ENCODE measurements at regions not wholly inside any gene's neighbourhood (a gene's known extent, or its start where the extent isn't known, plus 50 kb on each side); places are given as distances from the start of the nearest gene placed in this dataset.

DNA sequence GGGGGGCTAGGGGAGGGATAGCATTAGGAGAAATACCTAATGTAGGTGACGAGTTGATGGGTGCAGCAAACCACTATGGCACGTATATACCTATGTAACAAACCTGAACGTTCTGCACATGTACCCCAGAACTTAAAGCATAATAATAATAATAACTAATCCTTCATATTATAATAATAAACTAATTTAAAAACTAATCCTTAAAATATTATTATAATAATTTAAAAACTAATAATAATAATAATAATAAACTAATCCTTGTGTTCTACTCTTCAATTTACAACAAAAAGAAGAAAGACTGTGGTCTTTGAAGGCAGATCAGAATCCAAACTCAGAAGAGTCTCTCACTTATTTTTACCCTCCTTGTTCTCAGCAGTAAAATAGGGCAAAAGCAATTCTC lies 774.9 kb downstream of the CDH8 start:
- no peak for TF ChIP-seq CTCF (IDR thresholded peaks at IDR 0.05)
- TF ChIP-seq POLR2A (IDR thresholded peaks at IDR 0.05), result no peak

All from uterus (tissue), 2 donors.